ENCODE measurements at regions not wholly inside any gene's neighbourhood (a gene's known extent, or its start where the extent isn't known, plus 50 kb on each side); places are given as distances from the start of the nearest gene placed in this dataset.

DNA sequence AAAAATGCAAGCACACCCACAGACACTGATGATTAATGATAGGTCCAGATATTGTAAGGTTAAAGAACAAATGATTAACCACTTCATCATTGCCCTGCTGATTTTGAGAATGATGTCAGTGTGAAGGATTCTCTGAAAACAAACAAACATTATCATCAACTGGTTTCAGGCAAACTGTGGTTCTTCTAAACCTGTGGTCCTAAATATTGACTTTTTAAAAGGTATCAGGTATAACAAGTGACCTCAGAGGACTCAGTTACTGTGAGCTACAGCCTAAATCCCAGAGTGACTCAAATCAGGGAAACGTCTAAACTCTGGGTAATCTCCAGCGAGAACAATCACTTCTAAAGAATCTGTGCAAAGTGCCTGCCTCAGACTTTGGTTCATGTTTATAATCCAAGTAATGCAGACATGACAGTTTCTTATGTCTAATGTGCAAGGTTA, 172.3 kb upstream of the CDH6 start:
- TF ChIP-seq, protein P1, sequence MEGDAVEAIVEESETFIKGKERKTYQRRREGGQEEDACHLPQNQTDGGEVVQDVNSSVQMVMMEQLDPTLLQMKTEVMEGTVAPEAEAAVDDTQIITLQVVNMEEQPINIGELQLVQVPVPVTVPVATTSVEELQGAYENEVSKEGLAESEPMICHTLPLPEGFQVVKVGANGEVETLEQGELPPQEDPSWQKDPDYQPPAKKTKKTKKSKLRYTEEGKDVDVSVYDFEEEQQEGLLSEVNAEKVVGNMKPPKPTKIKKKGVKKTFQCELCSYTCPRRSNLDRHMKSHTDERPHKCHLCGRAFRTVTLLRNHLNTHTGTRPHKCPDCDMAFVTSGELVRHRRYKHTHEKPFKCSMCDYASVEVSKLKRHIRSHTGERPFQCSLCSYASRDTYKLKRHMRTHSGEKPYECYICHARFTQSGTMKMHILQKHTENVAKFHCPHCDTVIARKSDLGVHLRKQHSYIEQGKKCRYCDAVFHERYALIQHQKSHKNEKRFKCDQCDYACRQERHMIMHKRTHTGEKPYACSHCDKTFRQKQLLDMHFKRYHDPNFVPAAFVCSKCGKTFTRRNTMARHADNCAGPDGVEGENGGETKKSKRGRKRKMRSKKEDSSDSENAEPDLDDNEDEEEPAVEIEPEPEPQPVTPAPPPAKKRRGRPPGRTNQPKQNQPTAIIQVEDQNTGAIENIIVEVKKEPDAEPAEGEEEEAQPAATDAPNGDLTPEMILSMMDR (IDR thresholded peaks at IDR 0.05; ENCODE audit: low read depth, low read length, poor library complexity, severe bottlenecking), result no peak
- no peak for TF ChIP-seq EZH2phosphoT487 (IDR thresholded peaks at IDR 0.05; ENCODE audit: borderline replicate concordance, low read length)
